ENCODE measurements at regions not wholly inside any gene's neighbourhood (a gene's known extent, or its start where the extent isn't known, plus 50 kb on each side); places are given as distances from the start of the nearest gene placed in this dataset.

- TF ChIP-seq CTCF (IDR thresholded peaks at IDR 0.05) (no peak), EP300 (IDR thresholded peaks at IDR 0.05) (no peak), POLR2A (IDR thresholded peaks at IDR 0.05; ENCODE audit: low read depth) (no peak), POLR2AphosphoS5 (IDR thresholded peaks at IDR 0.05) (no peak)
Observed at GRCh38 chr20:10739134-10739533, 65.3 kb upstream of the JAG1 start.
